Stimulated activated CD4-positive, alpha-beta T cell treated with anti-CD3 and anti-CD28 coated beads, Interleukin-12 subunit alpha, Interleukin-12 subunit beta, amount 100 ng/mL, for 48 hours (primary cell): ENCODE measurements at regions not wholly inside any gene's neighbourhood (a gene's known extent, or its start where the extent isn't known, plus 50 kb on each side); places are given as distances from the start of the nearest gene placed in this dataset.

ENCODE experiments used
- DNase-seq, 3 donors: peaks; one replicate each; pipeline ENCODE4 v3.0.0-alpha.2; 2020; ENCODE audit warnings: low read depth in 2 of 3, low spot score in 1 of 3

DNA sequence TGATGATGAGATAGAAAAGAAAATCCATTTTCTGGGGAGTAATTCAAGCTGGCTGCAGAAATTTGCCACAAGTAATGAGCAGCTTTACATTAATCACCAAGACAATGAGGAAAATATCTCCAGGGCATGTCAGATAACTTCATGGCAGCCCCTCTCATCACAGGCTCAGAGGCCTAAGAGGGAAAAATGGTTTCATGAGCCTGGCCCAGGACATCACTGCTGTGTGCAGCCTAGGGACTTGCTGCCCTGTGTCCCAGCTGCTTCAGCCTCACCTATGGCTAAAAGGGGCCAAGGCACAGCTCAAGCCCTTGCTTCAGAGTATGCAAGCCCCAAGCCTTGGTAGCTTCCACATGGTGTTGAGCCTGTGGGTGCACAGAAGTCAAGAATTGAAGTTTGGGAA lies 161.7 kb downstream of the OPA1 start:
- DNase-seq: no peak

DNA sequence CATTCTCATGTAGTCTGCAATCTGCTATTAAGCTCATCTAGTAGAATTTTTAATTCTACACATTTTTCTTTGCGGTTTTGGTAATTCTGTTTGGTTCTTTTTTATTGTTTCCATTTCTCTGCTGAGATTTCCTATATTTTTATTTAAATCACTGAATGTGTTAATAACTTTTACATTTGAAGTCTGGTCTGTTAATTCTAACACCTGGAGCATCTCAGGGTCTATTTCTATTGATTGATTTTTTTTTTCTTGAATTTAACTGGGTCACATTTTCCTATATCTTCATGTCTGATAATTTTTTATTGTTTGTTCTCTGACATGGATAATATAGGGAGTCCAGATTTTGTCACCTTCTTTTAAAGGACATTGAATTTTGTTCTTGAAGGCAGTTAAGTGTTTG lies 163.5 kb downstream of the OPA1 start:
- no peak for DNase-seq

DNA sequence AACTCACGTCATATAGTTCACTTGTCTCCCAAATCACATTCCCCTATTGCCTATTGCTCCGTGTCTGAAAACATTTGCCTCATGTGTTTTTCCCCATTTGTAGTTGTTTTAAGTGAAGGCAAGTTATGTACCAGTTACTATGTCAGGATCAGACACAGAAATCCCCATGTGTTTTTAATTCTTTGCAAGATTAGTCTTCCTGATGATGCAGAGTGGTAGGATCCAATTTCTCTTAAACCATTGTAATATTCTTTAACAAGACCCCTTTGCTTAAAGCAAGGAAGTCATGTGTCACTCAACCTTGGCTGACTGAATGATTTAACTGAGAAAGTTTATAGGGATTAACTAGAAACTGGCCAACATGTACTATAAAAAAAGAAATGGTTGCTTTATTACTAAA lies 164.4 kb downstream of the OPA1 start:
- no peak for DNase-seq

DNA sequence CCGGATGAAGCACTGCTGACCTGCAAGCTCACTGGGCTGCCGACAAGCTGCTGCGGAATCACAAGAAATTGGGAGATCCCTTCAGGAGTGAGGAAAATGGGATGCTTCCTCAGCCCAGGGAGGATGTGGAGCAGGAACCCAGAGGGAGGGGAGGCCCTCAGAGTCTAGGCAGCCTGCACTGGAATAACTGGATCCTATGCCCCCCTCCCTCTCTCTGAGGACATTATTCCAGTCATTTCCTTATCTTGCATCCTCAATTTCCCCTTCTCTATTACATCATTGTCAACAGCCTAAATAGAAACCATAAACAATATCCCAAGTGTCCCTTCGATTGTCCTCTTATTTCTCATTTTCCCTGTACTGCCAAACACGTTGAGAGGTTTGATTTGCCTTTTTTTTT lies 169.0 kb downstream of the OPA1 start:
- DNase-seq: no peak

DNA sequence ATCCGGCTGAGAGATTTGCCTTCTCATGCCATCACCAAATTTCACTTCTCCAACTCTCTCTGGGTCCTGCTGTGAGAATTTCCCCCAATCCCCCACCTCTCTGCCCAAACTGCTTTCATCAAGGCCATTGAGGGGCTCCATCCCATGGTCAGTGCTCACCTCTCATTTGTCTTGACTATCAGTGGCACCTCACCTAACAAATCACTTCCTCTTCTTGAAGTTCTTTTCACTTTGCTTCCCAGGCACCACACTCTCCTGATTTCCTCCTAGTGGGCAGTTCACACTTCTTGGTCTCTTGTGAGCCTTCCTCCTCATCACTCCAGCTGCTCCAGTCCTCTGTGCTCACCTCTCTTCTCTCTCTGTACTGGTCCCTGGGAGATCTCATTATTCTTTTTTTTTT lies 169.6 kb downstream of the OPA1 start:
- no peak for DNase-seq

DNA sequence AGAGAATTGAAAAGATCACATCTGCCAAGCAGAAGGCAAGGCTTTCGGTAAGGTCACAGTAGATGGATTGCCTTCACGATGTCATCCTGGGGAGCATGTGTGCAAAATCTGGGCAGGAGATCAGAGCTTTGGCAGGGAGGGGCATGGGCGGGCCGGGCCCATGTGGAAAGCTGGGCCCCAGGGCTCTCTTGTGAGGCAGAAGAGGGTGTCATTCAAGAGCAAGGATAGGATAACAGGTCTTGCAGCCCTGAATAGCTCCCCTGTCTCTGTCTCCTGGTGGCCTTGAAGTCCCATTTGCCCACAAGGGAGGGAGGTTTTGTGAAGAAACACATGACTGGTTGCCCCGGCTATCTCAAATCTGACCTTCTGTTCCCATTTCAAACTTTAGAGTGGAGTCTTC lies 172.0 kb downstream of the OPA1 start:
- no peak for DNase-seq

DNA sequence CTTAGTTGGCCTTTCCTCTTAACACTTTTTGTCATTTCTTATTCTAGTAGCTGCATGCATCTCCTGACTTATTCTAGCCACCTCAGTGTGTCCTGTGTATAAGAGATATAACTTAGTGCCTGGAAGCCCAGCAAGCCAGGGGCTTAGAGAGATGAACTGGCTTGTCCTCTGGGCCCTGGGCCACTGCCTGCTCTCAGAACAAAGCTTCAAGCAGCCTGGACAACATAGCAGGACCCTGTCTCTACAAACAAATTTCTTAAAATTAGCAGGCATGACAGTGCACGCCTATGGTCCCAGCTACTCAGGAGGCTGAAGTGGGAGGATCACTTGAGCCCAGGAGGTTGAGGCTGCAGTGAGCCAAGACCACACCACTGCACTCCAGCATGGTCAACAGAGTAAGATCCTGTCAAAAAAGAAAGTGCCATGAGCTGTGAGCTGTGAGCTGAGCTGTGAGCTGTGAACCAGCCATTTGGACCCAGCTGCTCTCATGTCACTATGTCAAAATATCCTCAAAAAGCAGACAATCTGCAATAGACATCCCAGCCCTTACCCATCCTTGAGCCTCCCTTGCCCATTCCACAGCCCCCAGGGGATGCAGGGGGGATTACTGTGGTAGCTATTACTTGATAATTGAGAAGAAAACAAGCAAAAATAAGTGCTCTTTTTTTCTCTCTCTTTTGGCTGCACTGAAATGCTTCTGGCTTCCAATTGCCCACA lies 174.5 kb downstream of the OPA1 start:
- DNase-seq: no peak

DNA sequence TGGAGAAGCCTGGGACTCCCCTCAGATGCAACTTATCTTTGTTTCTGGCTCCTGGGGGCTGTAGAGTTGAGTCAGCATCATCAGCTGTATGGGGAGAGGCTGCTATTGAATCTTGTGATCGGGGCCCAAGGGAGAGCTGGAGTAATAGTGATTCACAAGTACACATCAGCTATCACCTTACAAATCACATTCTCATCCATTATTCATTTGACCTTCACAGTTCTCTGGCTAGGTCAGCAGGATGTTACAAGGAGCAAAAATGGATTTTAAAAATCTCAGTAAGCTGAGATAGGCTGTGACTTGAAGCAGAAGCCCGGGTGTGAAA lies 175.0 kb downstream of the OPA1 start:
- no peak for DNase-seq

DNA sequence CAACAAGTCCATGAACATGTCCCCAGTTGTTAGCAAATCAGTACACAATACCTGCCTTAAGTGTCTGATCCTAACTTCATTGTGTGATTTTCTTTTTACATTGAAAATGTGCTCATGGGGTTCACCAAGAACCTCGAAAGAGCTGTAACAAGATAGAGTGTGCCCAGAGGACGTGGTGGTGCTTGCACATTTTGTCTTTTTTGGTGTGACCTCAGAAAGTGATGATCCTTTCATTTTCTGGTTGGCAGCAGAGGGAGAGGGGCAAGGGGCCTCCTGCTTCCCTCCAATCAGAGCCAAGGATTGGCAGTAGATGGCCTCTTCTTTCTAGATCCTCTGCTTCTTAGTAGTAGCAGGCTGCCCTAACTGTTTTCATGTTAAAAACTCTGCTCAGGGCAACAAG lies 176.4 kb downstream of the OPA1 start:
- no peak for DNase-seq

DNA sequence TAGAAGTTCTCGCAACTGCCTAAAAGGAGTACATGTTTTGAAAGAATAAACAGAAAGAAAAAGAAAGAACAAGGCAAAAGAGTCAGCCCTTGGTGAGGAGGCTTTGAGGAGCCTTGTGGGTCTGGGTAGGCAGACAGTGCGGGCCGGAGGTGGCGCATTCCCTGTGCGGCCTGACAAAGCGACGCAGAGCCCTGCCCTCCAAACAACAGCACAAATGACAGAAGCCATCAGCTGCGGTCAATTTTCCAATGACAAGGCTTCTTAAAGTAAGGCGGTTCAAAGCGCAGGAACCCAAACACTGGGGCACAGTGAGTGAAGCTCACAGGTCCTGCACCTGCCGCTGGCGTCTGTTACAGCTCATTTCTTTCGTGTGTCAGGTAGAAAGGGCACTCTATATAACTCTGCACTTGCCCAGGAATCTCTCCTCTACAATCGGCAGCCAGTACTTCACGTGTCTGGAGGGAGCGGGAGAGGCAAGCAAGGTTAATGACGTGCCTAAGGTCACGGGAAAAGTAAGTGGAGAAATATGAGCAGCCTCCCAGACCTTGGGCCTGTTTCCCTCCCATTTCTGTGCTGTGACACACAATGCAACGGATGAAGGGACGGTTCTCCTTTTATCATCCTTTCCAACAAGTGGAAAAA lies 178.1 kb downstream of the OPA1 start:
- no peak for DNase-seq

DNA sequence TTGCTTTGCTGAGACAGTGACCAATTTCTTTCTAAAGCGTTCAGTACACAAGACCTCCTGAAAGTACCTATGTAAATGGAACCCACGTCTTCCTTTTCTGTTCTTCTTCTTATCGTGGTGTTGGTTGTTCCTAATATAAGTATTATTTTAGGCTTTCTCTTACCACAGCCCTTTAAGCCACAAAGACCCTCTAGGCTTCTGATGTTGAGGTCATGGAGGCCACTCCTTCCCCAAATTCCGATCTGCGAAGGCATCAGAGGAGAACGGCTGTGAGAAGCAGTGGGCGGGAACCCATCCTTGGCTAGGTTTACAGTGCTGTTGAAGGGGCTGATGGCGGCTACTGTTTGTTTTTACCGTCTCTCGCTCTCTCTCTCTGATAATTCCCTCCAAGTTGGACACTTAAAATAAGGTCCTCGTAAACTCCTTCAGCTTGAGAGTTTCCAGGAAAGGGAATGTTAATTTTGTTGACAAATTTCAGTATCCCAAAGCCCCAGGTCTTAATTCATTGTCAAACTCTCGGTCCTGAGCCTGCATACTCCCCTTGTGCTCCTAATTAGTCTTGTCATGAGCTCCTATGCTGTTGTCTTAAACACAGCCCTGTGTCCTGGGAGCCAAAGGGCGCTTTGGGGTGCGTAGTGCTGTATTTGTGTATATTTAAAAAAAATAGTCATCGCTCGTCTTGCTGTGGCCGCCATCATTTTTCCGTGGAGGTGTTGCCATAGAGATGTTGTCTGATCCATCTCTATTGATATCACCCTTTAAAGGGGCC lies 178.8 kb downstream of the OPA1 start:
- no peak for DNase-seq

DNA sequence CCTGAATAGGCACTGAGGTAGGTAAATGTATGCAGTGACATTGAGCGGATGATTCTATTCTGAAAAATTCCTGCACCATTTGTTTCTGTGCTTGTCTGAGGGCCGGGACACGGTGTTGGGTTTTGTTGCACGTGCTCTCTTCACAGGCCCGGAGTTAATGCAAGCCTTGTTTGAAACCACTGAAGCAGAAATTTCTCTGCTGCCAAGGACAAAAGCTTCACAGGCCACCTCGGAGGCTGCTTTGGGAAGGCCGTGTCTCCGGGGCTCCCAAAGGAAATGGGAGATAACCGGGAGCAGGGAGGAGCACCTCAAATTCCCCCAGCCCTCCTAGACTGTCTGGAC lies 179.4 kb downstream of the OPA1 start:
- no peak for DNase-seq

DNA sequence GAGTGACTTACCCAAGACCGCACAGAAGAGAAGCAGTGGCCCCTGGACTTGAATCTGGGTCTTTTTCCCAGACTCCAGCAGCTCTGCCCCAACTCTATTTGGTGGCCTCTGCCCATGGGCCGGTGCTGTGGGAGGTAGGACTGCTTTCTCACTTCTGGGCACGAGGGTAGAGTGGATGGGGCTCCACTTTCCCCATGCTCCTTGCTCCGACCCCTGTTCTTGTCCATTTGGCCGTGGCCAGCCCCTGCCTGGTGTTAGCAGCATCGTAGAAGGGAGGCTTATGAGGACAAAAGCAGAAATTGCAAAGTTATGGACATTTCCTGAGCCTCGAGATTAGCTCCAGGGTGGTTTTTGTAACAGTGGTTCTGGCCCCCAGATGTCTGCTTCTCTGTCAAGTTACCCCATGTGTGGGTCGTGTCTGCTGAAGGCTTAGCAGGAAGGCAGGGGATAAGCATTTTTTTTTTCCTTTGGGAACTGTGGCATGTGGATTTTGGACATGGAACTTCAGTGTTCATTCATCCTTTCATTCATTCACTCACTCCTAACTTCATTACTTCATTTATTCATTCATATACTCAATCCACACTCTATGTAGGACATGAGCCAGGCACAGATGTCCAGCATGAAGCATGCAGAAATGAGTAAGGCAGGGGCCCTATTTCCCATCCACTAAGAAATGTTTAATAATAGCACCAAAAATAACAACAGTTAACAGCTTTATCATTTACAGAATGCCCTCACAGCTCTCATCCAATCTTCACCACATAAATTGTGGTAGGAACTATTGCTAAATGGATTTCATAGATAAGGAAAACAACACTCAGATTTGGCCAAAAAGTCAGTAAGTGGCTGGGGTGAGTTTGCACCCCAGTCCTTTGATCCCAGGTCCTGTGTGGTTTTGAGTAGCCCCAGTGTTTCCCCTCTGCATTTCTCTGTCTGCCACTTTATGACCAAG lies 180.5 kb downstream of the OPA1 start:
- DNase-seq: no peak

DNA sequence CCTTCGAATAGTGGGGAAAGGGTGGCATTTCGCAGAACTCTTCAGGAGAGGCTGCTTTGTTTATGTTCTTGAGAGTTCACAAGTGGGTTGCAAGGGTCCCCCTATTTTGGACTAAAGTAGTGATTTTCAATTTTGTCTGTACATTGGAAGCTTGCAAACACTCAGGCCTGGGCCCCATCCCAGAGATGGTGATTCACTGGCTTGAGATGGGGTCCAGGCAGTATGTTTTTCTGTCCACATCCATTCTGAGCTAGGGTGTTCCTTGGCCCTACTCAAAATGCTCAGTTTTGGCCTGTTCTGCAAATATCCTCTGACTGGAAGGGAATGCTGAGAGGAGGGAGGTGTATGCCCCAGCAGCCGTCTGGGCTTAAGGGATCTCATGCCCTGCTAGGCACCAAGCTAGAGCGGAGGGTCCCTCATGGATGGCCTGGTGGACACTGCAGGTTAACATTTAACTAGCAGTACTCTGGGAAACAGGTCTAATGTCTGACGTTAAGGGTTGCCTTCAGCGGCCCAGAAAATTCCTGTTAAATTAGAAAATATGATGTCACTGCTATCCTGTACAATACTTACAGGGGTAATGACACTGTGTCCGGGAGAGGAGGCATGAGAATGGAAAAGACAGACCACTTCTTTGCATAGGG lies 181.4 kb downstream of the OPA1 start:
- no peak for DNase-seq

DNA sequence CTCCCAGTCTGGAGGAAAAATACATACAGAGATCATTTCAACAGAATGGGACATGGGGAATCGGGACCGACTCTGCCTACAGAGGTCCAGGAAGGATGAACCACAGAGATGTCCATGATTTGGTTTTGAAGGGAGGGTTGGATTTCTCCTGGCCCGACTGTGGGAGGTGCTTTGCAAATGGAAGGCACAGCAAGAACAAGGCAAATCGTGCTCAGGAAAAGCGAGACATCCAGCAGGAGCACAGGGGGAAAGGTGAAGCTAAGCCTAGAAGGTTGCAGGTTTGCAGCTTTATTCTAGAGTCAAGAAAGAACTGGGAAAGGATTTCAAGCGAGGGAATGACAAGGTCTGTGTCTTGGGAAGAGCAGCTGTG lies 181.9 kb downstream of the OPA1 start:
- no peak for DNase-seq

DNA sequence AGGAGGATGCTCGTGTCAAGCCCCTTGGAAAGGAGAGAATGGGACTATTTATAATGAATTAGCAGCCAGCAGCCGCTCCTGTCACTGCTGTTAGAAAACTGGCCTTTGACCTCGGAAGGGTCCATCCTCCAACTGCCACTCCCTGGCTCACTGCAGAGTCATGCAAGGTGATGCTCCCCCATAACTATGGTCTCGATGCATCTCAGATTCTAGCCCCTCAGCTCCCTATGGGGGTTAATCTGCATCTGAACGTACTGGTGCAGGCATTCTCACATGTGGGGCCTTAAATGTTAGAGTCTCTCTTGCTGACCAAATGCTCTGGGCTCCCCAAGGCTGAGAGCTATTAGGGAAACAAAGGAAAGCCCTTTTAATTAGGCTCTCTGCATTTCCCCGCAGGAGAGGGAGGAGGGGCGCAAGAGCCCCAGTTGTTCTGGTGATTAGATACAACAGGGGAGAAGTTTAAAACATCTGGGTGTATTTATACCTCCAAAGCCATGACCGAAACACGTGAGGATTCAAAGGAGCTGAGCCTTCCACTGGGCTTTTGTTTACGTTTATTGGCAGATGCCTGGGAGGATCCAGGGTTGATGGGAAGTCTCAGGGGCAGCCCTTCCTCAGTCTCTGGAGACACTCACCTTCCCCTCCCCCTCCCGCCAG lies 182.5 kb downstream of the OPA1 start:
- no peak for DNase-seq

DNA sequence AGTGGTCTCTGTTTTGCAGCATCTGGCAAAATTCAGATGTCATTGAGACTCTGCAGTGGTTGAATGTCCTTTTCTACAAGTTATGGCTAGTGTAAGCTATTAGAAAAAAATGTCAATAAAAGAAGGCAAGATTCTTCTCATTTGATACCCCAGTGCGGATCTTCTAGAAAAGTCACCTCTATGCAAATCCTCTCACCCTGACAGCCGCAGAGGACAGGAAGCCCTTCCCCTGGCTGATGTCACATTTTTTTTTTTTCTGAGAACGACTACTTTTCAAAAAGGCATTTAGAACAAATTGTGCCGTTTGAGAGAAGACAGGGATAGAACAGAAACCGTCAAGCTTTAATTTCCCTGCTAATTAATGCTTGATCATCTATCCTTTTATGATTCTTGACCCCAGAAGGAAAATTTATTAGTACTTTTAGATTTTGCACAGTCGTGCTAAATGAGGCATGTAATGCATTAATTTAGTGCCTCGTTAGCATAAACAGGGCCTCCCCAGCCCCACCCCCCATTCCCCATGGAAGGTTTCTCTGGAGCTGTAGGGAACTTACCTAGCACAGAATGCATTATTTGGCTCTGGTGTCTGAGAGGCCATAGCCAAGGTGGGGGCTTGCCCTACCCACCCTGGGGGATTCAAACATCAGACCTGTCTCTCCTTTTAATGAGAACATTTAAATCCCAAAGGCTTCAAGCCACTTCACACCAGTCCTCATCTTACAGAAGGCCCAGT lies 183.8 kb downstream of the OPA1 start:
- no peak for DNase-seq

DNA sequence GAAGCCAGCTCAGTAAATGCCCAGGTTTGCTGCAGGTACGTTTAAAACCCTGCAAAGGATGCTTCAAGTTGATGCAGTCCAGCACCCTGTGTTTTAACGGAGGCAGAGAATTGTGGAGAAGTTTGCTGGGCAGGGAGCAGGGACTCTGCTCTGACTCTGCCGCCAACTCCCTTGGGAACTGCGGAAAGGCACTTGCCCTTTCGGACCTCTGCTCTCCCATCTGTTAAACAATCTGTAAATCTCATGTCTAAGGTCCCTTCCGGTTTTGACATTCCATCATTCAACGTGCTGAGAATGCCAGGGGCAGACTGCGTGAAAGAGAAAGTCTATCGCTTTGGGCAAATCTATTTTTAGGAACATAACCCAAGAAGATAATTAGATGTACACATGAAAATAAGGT lies 184.5 kb downstream of the OPA1 start:
- DNase-seq: no peak

DNA sequence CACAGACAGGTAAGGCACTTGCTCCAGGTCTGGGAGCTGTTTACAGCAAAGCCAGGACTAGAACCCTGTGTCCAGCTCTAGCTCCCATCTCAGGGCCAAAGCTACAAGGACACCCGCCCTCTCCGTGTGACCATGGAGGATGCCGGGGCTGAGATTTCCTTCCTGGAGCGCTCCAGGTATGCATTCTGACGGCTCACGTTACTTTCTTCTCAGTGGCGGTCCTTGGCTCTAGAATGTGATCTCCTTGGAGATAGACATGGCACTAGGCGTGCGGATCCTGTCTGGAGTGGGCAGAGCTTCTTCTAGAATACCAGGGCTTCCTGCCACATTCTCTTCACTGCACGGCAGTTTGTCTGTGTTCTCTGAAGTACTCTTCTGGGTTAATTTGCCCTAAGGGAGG lies 185.7 kb downstream of the OPA1 start:
- no peak for DNase-seq

DNA sequence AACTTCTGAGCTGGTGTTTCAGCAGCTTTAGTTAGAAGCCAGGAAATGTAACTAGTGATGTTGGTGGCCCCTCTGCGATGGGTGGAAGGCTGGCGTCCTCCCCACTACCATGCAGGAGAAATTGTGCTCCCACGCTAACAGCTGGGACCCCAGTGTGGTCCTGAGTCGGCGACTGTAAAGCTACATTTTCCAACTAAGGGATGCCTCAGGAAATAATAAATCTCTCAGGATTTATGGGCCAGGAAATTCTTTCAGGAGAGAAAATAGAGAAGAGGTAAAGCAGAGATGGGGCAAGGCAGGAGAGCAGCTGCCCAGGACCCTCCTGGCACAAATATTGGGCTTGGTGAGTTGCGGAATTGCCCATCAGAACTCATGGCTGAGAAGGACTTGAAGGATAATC lies 186.9 kb downstream of the OPA1 start:
- DNase-seq: no peak
